Right ventricle myocardium inferior (tissue), 1 donor: ENCODE measurements at regions not wholly inside any gene's neighbourhood (a gene's known extent, or its start where the extent isn't known, plus 50 kb on each side); places are given as distances from the start of the nearest gene placed in this dataset.

Experiments
- ATAC-seq: fragments of 200-7000 bp; cut with Tn5 transposase; one replicate; pipeline ENCODE4 v1.9.1; 2020; ENCODE audit warnings: mild to moderate bottlenecking, moderate library complexity
- DNase-seq: peaks from one replicate; pipeline ENCODE4 v3.0.0; 2021; ENCODE audit errors: missing footprints
- intact Hi-C: fragments of 100-400 bp; cut with DNase I; formaldehyde crosslinking; loops from one replicate; pipeline ENCODE4 v1.11.0; 2022
- donor health status: DM: no; HTN: yes; CAD: no; lungs with severe emphysema.

GRCh38 chr10:129018511-129018910, 448.5 kb upstream of the MGMT start:
- no peak for DNase-seq
- no peak for ATAC-seq
- intact Hi-C loops = no loop called here

- no peak for DNase-seq
- ATAC-seq = no peak
- intact Hi-C loops = loop anchor here (5.0 kb wide), 1 partner anchor 93 kb away; no protein-coding TSS in a partner anchor
These were observed 446.2 kb upstream of the MGMT start for GRCh38 chr10:129020651-129021330.

GRCh38 chr10:129021594-129022304, 445.3 kb upstream of the MGMT start:
- intact Hi-C loops = loop anchor here (5.0 kb wide), 1 partner anchor 94 kb away; no protein-coding TSS in a partner anchor
- peak; percentile 62 for ATAC-seq
- DNase-seq = no peak

- intact Hi-C loops = loop anchor here (5.0 kb wide), 1 partner anchor 96 kb away; no protein-coding TSS in a partner anchor
- peak; percentile 92 for ATAC-seq
- peak; percentile 90 for DNase-seq
These were observed 444.0 kb upstream of the MGMT start for GRCh38 chr10:129023082-129023481.

- no peak for ATAC-seq
- no peak for DNase-seq
- intact Hi-C loops = loop anchor here (5.0 kb wide), 1 partner anchor 97 kb away; no protein-coding TSS in a partner anchor
These were observed 443.0 kb upstream of the MGMT start for GRCh38 chr10:129024046-129024445.

- ATAC-seq = no peak
- no peak for DNase-seq
These were observed 441.3 kb upstream of the MGMT start for GRCh38 chr10:129025787-129026186.

GRCh38 chr10:129027906-129028305, 439.1 kb upstream of the MGMT start:
- DNase-seq = no peak
- intact Hi-C loops = no loop called here
- ATAC-seq = no peak

More at GRCh38 chr10:129025787-129026186, 441.3 kb upstream of the MGMT start:
- intact Hi-C loops = no loop called here

- no peak for DNase-seq
- no peak for ATAC-seq
- intact Hi-C loops = no loop called here
These were observed 438.6 kb upstream of the MGMT start for GRCh38 chr10:129028451-129028850.

- intact Hi-C loops = no loop called here
- DNase-seq (no peak), ATAC-seq (no peak)
These were observed 438.0 kb upstream of the MGMT start for GRCh38 chr10:129029051-129029450.

- DNase-seq (no peak), ATAC-seq (no peak)
- intact Hi-C loops = loop anchor here (2.0 to 10.0 kb wide), 5 partner anchors 303 to 942 kb away; no protein-coding TSS in a partner anchor
These were observed 437.0 kb upstream of the MGMT start for GRCh38 chr10:129029851-129030602.

GRCh38 chr10:129030603-129030895, 436.5 kb upstream of the MGMT start:
- intact Hi-C loops = loop anchor here (2.0 to 10.0 kb wide), 5 partner anchors 302 to 942 kb away; no protein-coding TSS in a partner anchor
- no peak for ATAC-seq

GRCh38 chr10:129030996-129031843, 435.8 kb upstream of the MGMT start:
- ATAC-seq = peak; percentile 88
- DNase-seq = no peak
- intact Hi-C loops = loop anchor here (2.0 to 10.0 kb wide), 5 partner anchors 302 to 941 kb away; no protein-coding TSS in a partner anchor

More at GRCh38 chr10:129030603-129030895, 436.5 kb upstream of the MGMT start:
- no peak for DNase-seq

- DNase-seq (no peak), ATAC-seq (no peak)
- intact Hi-C loops = loop anchor here (2.0 to 10.0 kb wide), 5 partner anchors 301 to 941 kb away; no protein-coding TSS in a partner anchor
These were observed 435.2 kb upstream of the MGMT start for GRCh38 chr10:129031844-129032150.

- DNase-seq = no peak
- intact Hi-C loops = loop anchor here (5.0 to 10.0 kb wide), 4 partner anchors 382 to 940 kb away; no protein-coding TSS in a partner anchor
- ATAC-seq = no peak
These were observed 434.4 kb upstream of the MGMT start for GRCh38 chr10:129032372-129033313.

- DNase-seq (no peak), ATAC-seq (no peak)
- intact Hi-C loops = loop anchor here (5.0 to 10.0 kb wide), 4 partner anchors 381 to 939 kb away; no protein-coding TSS in a partner anchor
These were observed 433.7 kb upstream of the MGMT start for GRCh38 chr10:129033340-129033739.

GRCh38 chr10:129033790-129034272, 433.2 kb upstream of the MGMT start:
- no peak for DNase-seq
- intact Hi-C loops = loop anchor here (5.0 to 10.0 kb wide), 4 partner anchors 381 to 938 kb away; no protein-coding TSS in a partner anchor
- ATAC-seq = no peak
